NCI-H146 treated with DMSO at 0.1 percent for 48 hours (cell line): ENCODE measurements at regions not wholly inside any gene's neighbourhood (a gene's known extent, or its start where the extent isn't known, plus 50 kb on each side); places are given as distances from the start of the nearest gene placed in this dataset.
A peak's percentile ranks its signal among the peaks of the same experiment; 100 is the strongest.
"Not testable (repeated sequence)": the region's sequence is repeated elsewhere in the genome, so short reads cannot be mapped to it uniquely, and the experiment has no call there.

Experiments
- DNase-seq: peaks from one replicate; lab custom pipeline; 2025; ENCODE audit not compliant: unreplicated experiment; lab: John Stamatoyannopoulos, UW

DNA sequence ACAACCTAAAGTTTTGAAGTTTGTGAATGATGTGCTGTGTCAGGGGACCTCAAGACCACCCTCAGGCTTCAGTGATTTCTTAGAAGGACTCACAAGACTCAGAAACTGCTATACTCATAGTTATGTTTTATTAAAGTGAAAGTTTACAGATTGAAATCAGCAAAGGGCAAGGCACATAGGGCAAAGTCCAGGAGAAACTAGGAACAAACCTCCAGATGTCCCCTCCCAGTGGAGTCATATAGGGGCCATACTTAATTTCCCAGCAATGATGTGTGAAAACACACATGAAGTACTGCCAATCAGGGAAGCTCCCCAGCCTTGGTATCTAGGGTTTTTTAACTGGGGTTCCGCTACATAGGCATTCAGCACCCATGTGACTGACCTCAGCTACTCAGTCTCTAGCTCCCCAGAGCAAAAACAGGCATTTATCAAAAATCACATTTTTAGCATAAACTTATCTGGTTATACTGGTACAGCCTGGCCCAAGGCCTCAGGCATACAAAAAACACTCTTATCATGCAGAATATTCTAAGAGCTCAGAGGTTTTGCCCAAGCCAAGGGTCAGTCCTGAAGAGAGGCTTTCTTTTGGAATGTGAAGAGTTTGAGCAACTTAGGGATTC is 74.7 kb upstream of the ANKRD55 start:
- no peak for DNase-seq

DNA sequence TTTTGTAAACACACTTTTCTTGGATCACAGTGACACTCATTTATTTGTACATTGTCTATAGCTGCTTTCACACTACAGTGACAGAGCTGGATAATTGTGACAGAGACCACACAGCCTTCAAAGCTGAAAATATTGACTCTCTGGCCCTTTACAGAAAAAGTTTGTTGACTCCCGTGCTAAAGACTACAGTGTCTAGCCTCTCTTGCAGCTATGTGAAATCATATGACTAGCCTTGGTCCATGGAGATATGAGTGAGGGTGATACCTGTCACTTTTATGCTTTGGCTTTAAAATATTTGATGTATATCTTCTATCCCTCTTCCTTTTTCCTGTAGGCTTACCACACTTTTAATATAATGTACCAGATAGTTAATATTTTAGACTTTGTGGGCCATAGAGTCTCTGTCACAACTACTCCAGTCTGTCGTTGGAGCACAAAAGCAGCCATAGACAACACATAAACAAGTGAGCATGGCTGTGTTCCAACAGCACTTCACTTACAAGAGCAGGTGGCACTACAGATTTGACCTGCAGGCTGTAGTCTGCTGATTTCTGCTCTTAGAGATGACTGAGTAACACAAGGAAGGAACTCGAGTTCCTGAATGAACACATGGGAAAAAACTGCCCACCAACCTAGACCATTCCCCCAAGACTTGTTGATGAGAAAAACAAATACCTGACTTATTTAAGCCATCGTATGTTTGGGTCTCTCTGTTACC is 73.5 kb upstream of the ANKRD55 start:
- DNase-seq = no peak

DNA sequence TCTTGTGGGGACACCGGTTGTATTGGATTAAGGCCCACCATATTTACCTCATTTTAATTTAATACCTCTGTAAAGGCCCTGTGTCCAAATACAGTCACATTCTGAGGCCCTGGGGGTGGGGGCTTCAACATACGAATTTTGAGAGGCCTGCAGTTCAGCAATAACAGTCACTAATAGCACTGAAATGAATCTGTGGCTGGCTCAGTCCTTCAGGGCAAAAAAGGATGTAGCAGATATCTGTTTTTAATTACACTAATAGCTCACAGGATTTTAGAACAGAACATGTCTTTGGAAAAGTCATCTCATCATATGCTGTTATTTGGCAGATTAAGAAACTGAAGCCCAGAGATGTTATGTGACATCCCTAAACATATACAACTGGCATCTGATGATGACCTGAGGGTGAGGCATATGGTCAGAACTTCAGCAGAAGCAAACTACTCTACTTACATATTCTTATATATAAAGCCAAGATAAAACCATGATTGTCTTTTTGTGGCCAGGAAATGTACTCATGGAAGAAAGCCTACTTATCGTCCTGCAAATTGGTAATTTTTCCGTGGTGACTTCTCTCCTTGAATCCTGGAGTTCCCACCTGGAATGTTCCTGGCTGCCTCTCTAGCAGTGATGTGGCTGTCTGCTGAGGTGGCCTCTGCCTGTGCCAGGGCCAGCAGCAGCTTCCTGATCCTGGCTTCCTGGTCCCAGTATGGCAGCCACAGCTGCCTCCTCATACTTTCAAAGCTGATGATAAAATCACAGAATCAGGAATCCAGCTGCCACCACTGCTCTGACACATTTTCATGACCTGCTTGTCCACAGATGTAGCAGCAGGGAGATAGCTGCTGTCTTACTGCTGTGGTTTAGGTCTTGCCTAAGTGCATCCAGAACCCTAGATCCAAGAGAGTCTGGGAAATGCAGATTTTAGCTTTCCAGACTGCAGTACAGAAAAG is 72.1 kb upstream of the ANKRD55 start:
- DNase-seq = no peak

- DNase-seq = no peak
Observed at GRCh38 chr5:56303511-56303910, 70.4 kb upstream of the ANKRD55 start.

DNA sequence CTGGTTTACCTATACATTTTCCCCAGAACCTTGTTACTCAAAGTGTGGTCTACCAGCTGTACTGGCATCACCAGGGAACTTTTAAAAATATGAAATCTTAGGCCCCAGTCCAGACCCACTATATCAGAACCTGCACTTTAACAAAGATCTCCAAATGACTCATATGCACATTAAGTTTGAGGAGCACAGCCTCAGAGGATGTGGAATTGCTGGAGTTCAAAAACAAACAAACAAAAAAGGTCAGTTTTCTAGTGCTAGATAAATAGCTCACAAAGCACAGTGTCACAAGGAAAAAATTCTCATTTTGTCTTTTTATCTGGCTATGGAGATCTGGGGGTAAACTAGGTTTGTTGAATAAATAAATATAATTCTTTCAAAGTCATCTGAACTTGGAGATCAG is 68.9 kb upstream of the ANKRD55 start:
- DNase-seq = no peak

DNA sequence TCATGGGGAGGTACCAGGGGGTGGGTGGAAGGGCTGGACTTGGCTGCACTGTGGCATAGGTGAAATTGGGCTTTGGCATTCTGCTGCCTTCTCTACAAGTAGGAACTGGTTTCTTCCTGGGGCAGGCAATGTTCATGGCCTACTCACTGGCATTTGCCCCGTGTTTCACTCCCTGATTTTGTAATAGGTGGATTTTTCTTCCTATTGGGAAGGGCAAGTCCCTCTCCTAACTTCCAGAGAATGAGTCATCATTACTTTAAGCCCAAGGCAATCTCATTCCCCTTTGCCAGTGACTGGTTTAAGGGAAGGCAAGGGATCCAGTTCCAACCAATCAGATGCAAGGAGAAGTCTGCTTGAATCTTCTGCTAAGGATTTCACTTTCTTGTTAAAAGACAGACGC is 67.9 kb upstream of the ANKRD55 start:
- no peak for DNase-seq

GRCh38 chr5:56299212-56299611 is 66.1 kb upstream of the ANKRD55 start:
- no peak for DNase-seq

GRCh38 chr5:56298336-56299090 is 65.4 kb upstream of the ANKRD55 start:
- DNase-seq = no peak

GRCh38 chr5:56297851-56298250 is 64.7 kb upstream of the ANKRD55 start:
- no peak for DNase-seq

- DNase-seq = not testable (repeated sequence)
Observed at GRCh38 chr5:56295311-56295710, 62.2 kb upstream of the ANKRD55 start.

- no peak for DNase-seq
Observed at GRCh38 chr5:56294354-56294753, 61.2 kb upstream of the ANKRD55 start.

- DNase-seq = not testable (repeated sequence)
Observed at GRCh38 chr5:56292874-56293273, 59.7 kb upstream of the ANKRD55 start.

GRCh38 chr5:56291661-56292374 is 58.7 kb upstream of the ANKRD55 start:
- no peak for DNase-seq

GRCh38 chr5:56291079-56291643 is 58.0 kb upstream of the ANKRD55 start:
- no peak for DNase-seq

DNA sequence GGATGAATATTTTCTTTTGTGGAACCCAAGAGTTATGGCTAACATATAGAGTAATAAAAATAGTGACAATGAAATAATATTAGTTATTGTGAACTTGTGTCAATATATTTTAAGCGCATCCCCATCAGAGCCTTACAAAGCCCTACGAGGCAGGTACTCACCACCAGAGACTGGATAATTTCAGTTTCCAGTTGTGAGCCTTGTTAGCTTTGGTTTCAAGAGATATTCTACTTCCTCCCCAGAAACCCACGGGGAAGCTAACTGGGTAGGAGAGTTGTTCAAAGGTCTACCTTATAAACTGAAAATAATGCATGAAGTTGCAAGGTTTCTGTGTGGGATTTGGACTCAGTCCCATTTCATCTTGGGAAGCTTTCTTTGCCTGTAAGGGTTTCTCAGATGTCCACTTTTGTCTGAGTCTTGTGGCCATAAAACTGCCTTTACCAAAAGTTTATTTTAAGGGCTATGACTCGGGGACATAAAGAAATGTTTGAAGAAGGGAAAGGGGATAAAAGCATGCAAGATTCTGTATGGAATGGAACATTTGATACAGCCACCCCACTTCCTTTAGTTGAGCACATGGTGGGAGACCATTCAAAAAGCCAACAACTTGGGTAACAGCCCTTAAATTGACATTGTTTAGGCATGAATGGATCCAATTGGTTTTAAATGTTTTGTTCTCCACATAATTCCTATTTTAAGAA is 57.4 kb upstream of the ANKRD55 start:
- no peak for DNase-seq

DNA sequence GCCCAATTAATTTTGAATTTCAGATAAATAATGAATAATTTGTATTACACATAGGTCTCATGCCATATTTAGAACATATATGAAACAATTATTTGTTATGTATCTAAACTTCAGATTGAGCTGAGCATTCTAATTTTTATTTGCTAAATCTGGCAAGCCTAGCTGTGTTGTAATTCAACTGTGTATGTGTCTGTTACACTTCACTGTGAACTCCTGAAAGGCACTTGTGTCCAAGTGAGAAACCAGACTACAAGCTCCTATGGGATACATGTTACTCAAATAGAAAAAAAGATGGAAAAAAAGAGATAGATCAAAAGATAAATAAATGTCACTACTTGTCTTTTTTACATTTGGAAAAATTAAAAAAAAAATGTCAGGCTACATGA is 56.5 kb upstream of the ANKRD55 start:
- no peak for DNase-seq

DNA sequence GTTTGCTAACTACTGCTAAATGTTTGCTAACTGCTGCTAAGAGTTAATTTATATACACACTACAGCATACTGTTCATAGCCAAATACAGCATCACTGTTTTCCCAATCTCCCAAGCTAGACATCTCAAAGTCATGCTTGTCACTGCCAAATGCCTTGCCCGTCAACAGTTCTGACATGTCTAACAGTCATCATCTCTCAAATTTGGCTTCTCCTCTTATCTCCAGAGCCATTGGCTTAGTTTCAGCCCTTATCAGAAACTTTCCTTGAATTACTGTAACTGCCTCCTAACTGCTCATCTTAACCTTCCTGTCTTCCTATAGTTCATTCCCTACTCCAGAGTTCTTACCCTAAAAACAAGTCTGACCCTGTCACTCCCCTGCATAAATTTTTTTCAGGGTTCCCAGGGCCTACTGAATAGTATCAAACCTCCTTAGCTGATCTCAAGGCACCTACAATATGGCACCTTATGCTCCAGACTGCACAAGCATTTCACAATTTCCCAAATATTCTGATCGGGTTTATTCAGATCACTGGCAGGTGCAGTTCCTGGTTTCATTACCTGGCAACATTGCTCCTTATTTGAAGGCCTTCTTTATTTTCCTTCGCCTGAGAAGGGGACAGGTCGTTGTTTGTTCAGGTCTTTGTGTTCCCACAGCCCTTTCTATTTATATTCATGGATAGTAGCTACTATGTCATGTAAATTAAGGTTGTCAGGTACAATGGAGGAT is 55.9 kb upstream of the ANKRD55 start:
- DNase-seq = peak; percentile 1

- no peak for DNase-seq
Observed at GRCh38 chr5:56286015-56286884, 53.1 kb upstream of the ANKRD55 start.
